HepG2 (cell line): ENCODE measurements at regions not wholly inside any gene's neighbourhood (a gene's known extent, or its start where the extent isn't known, plus 50 kb on each side); places are given as distances from the start of the nearest gene placed in this dataset.

Experiments
- ATAC-seq: fragments of 200-7000 bp; cut with Tn5 transposase; 3 replicates; pipeline ENCODE4 v1.9.1; 2020; ENCODE audit warnings: mild to moderate bottlenecking, moderate library complexity
- BruUV-seq: library from RNA; stranded (reverse); fragments of 400-500 nt; replicated peaks from 2 replicates; lab custom pipeline; 2021; lab: Mats Ljungman, UMichigan
- CTCF ChIA-PET: fragments of 300-600 bp; formaldehyde crosslinking; extraction: SDS; loops from one replicate; lab custom pipeline; 2021; ENCODE audit warnings: low total read pairs, inconsistent platforms, low intra/inter-chr PET ratio; lab: Yijun Ruan, JAX
- POLR2A ChIA-PET: fragments of 350-600 bp; sonication (Branson Sonifier 250); formaldehyde crosslinking; loops from one replicate; lab custom pipeline; 2020; ENCODE audit warnings: antibody characterized with exemption, inconsistent platforms; lab: Yijun Ruan, JAX
- DNase-seq: peaks from one replicate; pipeline ENCODE4 v3.0.0-alpha.2; 2015; ENCODE audit warnings: low spot score
- FAIRE-seq: peaks from 3 replicates; lab custom pipeline; 2011; peaks lifted over from hg19 to GRCh38; lab: Jason Lieb, UNC
- H2AFZ ChIP-seq: one replicate; pipeline ENCODE4 v1.6.1; 2011; ENCODE audit warnings: low read length, inconsistent platforms
- H3K27ac ChIP-seq: fragments of 300-600 bp; 3 replicates; pipeline ENCODE4 v1.8.0; 2011; ENCODE audit warnings: mixed run types, mild to moderate bottlenecking, mixed read lengths, low read length, inconsistent platforms; ENCODE audit not compliant: insufficient read depth; ENCODE audit errors: extremely low read length
- H3K27me3 ChIP-seq, 2 experiments: fragments of 200-600 bp in 1 of 2; 2 replicates in 1 of 2; 3 replicates in 1 of 2; pipeline versions ENCODE4 v1.6.0 to v1.8.0; 2011; ENCODE audit warnings: low read length in 2 of 2, mild to moderate bottlenecking in 2 of 2, moderate library complexity in 2 of 2, inconsistent platforms in 1 of 2; ENCODE audit not compliant: insufficient read depth in 2 of 2, control insufficient read depth in 1 of 2
- H3K36me3 ChIP-seq, 2 experiments: fragments of 200-600 bp in 1 of 2; replicated peaks in 1 of 2; 2 replicates in 1 of 2; 3 replicates in 1 of 2; pipeline versions ENCODE4 v1.5.1 to v1.8.0; 2011; ENCODE audit warnings: low read length in 2 of 2, inconsistent platforms in 1 of 2; ENCODE audit not compliant: insufficient read depth in 2 of 2, control insufficient read depth in 1 of 2
- H3K4me1 ChIP-seq: 2 replicates; pipeline ENCODE4 v1.5.1; 2012; ENCODE audit warnings: low read length, inconsistent platforms; ENCODE audit not compliant: insufficient read depth
- H3K4me2 ChIP-seq: 2 replicates; pipeline ENCODE4 v1.6.0; 2011; ENCODE audit warnings: low read depth, low read length, inconsistent platforms
- H3K4me3 ChIP-seq, 3 experiments: fragments of 200-600 bp in 1 of 3; sonication (generic), shearing (Covaris generic) in 1 of 3; replicated peaks in 1 of 3; 2 replicates each; pipeline ENCODE4 v1.5.1; 2011 to 2016; ENCODE audit warnings: low read length in 3 of 3, inconsistent platforms in 2 of 3, low read depth in 2 of 3, mild to moderate bottlenecking in 2 of 3, control low read depth in 1 of 3, mixed read lengths in 1 of 3; ENCODE audit not compliant: insufficient read depth in 1 of 3
- H3K79me2 ChIP-seq: one replicate; pipeline ENCODE4 v1.6.1; 2011; ENCODE audit warnings: low read length, inconsistent platforms; ENCODE audit not compliant: insufficient read depth
- H3K9ac ChIP-seq: 2 replicates; pipeline ENCODE4 v1.6.0; 2011; ENCODE audit warnings: mild to moderate bottlenecking, low read depth, low read length, inconsistent platforms; ENCODE audit not compliant: insufficient read depth
- H3K9me3 ChIP-seq: 2 replicates; pipeline ENCODE4 v1.5.1; 2012; ENCODE audit warnings: mild to moderate bottlenecking, low read length
- H4K20me1 ChIP-seq: 2 replicates; pipeline ENCODE4 v1.6.0; 2011; ENCODE audit warnings: inconsistent platforms, mild to moderate bottlenecking, low read length, moderate library complexity; ENCODE audit not compliant: insufficient read depth
- PATZ1 ChIP-seq: sonication (generic); formaldehyde crosslinking; IDR thresholded peaks from 2 replicates; pipeline ENCODE4 v1.4.0; 2020; ENCODE audit warnings: missing genetic modification reagents
- SNRNP70 ChIP-seq: fragments of 200-400 bp; formaldehyde crosslinking; IDR thresholded peaks from 2 replicates; pipeline ENCODE4 v1.6.1; 2017; ENCODE audit warnings: mild to moderate bottlenecking, low read depth, low read length, moderate library complexity
- ZKSCAN5 ChIP-seq: sonication (generic); formaldehyde crosslinking; IDR thresholded peaks from 2 replicates; pipeline ENCODE4 v1.5.1; 2020; ENCODE audit warnings: mild to moderate bottlenecking, missing genetic modification reagents
- ZNF563 ChIP-seq: sonication (generic); formaldehyde crosslinking; IDR thresholded peaks from 2 replicates; pipeline ENCODE4 v1.8.0; 2022; ENCODE audit warnings: mild to moderate bottlenecking, moderate library complexity, missing genetic modification reagents
- ZNF670 ChIP-seq: sonication (generic); formaldehyde crosslinking; IDR thresholded peaks from 2 replicates; pipeline ENCODE4 v1.8.0; 2022; ENCODE audit warnings: mild to moderate bottlenecking, missing genetic modification reagents, borderline replicate concordance
- ZUFSP ChIP-seq: sonication (generic); formaldehyde crosslinking; IDR thresholded peaks from 2 replicates; pipeline ENCODE4 v1.9.0; 2021; ENCODE audit warnings: missing genetic modification reagents, mild to moderate bottlenecking, borderline replicate concordance
- WGBS: methylation state at CpG from one replicate; pipeline ENCODE4 v1.1.6; 2017; ENCODE audit warnings: low lambda C conversion rate; 5-methylcytosine and 5-hydroxymethylcytosine counted together
- in situ Hi-C: cut with HindIII; loops from 2 replicates; pipeline ENCODE4 v1.10.0; 2017; ENCODE audit warnings: low pct_unique_long_range_greater_than_20kb; ENCODE audit not compliant: extremely low pct_ligation_motif_present
- intact Hi-C: fragments of 100-400 bp; cut with micrococcal nuclease; formaldehyde crosslinking; loops from one replicate; pipeline ENCODE4 v1.10.0; 2022; ENCODE audit not compliant: unreplicated experiment

- no TSS peak for BruUV-seq
- peaks cover 89% of the 10 kb centered on the region for H3K4me1 ChIP-seq
- no peak for TF ChIP-seq ZUFSP
- no peak for TF ChIP-seq SNRNP70
- TF ChIP-seq ZKSCAN5 (CRISPR knock-in tag): no peak
- no peak for TF ChIP-seq ZNF563
- no peak for TF ChIP-seq ZNF670 (CRISPR knock-in tag)
- TF ChIP-seq PATZ1 (CRISPR knock-in tag): peak; percentile 36; the same call in 1 of the 2 replicates
- no peaks in the 10 kb centered on the region for H3K27me3 ChIP-seq
- H3K4me3 ChIP-seq: no peak overlapping the region
- ChIA-PET POLR2A (interaction anchor here (1.5 to 2.3 kb wide), 8 partner anchors 8 to 152 kb away, joined by 3 to 27 read pairs (median 7); no protein-coding TSS in a partner anchor), CTCF (no interaction called here)
- ATAC-seq (no peak), DNase-seq (no peak), FAIRE-seq (no peak)
- no peaks in the 10 kb centered on the region for H3K79me2 ChIP-seq
- H3K36me3 ChIP-seq: no peaks in the 10 kb centered on the region
- in situ Hi-C loops: loop anchor here (5.0 to 10.0 kb wide), 2 partner anchors 150 to 232 kb away; no protein-coding TSS in a partner anchor
- H3K9ac ChIP-seq: no peak overlapping the region
- 0 out of 2 replicates have a peak overlapping the region, but pooled peaks have one; percentile 37 for H3K4me2 ChIP-seq
- no peaks in the 10 kb centered on the region for H3K9me3 ChIP-seq
- H2AFZ ChIP-seq: no peak overlapping the region
- WGBS: 88% methylated on average over 14 of the region's 14 CpGs
- intact Hi-C loops: loop anchor here (5.0 to 10.0 kb wide), 3 partner anchors 150 to 970 kb away; no protein-coding TSS in a partner anchor
- no peaks in the 10 kb centered on the region for H4K20me1 ChIP-seq
- H3K27ac ChIP-seq: no peak overlapping the region
Measured at GRCh38 chr14:100664841-100665510, 61.7 kb upstream of the DLK1 start.
